Peyer's patch (tissue), 4 donors: ENCODE measurements at regions not wholly inside any gene's neighbourhood (a gene's known extent, or its start where the extent isn't known, plus 50 kb on each side); places are given as distances from the start of the nearest gene placed in this dataset.

Experiments
- POLR2A ChIP-seq, 2 donors: fragments of 450-650 bp; IDR thresholded peaks; one replicate each; pipeline ENCODE4 v1.5.1; 2017; ENCODE audit warnings: antibody characterized with exemption in 2 of 2, mild to moderate bottlenecking in 2 of 2, moderate library complexity in 2 of 2
- TF ChIP-seq, protein P1 (sequence below), 6 experiments: fragments of 450-650 bp in 4 of 6; fragments of 200-600 bp in 2 of 6; sonication (generic) in 1 of 6; IDR thresholded peaks; one replicate each; pipeline ENCODE4 v1.5.1; 2017 to 2019; ENCODE audit warnings: antibody characterized with exemption in 6 of 6, mild to moderate bottlenecking in 3 of 6, moderate library complexity in 1 of 6

DNA sequence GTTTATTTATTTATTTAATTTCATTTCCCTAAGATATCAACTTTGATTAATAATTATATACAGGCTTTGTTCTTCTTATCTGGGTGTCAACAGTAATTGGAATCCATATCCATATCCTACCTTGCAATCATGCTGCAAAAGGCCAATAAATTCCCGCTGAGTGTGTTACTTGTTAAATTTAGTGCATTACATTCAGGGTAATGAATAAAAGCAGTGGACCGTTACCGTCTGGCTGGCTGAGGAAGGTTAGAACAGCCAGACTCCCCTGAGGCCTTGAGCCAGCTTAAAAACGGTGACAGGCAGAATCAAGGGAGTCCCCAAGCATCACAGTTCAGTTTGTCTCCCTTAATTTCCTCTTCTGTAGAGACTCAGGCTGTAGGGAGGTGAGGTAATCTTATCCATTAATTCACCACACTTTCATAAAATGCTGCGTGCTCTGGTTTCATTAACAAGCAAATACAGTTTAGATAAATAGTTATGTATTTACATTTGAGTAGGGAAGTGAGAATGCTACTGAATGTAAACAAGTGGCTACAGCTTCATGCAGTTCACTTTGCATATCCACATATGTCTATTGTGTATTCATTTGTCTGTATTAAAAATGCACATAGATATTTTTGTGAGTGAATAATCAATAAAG is 888.2 kb upstream of the CXADR start:
- TF ChIP-seq, protein P1, sequence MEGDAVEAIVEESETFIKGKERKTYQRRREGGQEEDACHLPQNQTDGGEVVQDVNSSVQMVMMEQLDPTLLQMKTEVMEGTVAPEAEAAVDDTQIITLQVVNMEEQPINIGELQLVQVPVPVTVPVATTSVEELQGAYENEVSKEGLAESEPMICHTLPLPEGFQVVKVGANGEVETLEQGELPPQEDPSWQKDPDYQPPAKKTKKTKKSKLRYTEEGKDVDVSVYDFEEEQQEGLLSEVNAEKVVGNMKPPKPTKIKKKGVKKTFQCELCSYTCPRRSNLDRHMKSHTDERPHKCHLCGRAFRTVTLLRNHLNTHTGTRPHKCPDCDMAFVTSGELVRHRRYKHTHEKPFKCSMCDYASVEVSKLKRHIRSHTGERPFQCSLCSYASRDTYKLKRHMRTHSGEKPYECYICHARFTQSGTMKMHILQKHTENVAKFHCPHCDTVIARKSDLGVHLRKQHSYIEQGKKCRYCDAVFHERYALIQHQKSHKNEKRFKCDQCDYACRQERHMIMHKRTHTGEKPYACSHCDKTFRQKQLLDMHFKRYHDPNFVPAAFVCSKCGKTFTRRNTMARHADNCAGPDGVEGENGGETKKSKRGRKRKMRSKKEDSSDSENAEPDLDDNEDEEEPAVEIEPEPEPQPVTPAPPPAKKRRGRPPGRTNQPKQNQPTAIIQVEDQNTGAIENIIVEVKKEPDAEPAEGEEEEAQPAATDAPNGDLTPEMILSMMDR (IDR thresholded peaks at IDR 0.05) = no peak
- no peak for TF ChIP-seq POLR2A (IDR thresholded peaks at IDR 0.05)
